ENCODE measurements at regions not wholly inside any gene's neighbourhood (a gene's known extent, or its start where the extent isn't known, plus 50 kb on each side); places are given as distances from the start of the nearest gene placed in this dataset.

- DNase-seq (ENCODE audit: low read depth) = no peak
- no peak for TF ChIP-seq CTCF (conservative IDR thresholded peaks at IDR 0.05; ENCODE audit: low read length)
- H3K4me3 ChIP-seq (ENCODE audit: low read length) = no peak overlapping the region
Measured at GRCh38 chr3:194840661-194841514, 155.2 kb downstream of the FAM43A start.

- no peak for TF ChIP-seq CTCF (conservative IDR thresholded peaks at IDR 0.05; ENCODE audit: low read length)
- no peak for DNase-seq (ENCODE audit: low read depth)
- no peak overlapping the region for H3K4me3 ChIP-seq (ENCODE audit: low read length)
Measured at GRCh38 chr3:194841515-194841841, 155.8 kb downstream of the FAM43A start.

GRCh38 chr3:194843556-194843955, 157.9 kb downstream of the FAM43A start:
- no peak for TF ChIP-seq CTCF (conservative IDR thresholded peaks at IDR 0.05; ENCODE audit: low read length)
- H3K4me3 ChIP-seq (ENCODE audit: low read length) = no peak overlapping the region
- DNase-seq (ENCODE audit: low read depth) = no peak

GRCh38 chr3:194844046-194844445, 158.4 kb downstream of the FAM43A start:
- H3K4me3 ChIP-seq (ENCODE audit: low read length) = no peak overlapping the region
- TF ChIP-seq CTCF (conservative IDR thresholded peaks at IDR 0.05; ENCODE audit: low read length) = no peak
- DNase-seq (ENCODE audit: low read depth) = no peak

- DNase-seq (ENCODE audit: low read depth) = no peak
- H3K4me3 ChIP-seq (ENCODE audit: low read length) = no peak overlapping the region
- TF ChIP-seq CTCF (conservative IDR thresholded peaks at IDR 0.05; ENCODE audit: low read length) = no peak
Measured at GRCh38 chr3:194849166-194849875, 163.6 kb downstream of the FAM43A start.

GRCh38 chr3:194851254-194851653, 165.6 kb downstream of the FAM43A start:
- no peak overlapping the region for H3K4me3 ChIP-seq (ENCODE audit: low read length)
- no peak for TF ChIP-seq CTCF (conservative IDR thresholded peaks at IDR 0.05; ENCODE audit: low read length)
- DNase-seq (ENCODE audit: low read depth) = no peak

- no peak overlapping the region for H3K4me3 ChIP-seq (ENCODE audit: low read length)
- DNase-seq (ENCODE audit: low read depth) = no peak
- no peak for TF ChIP-seq CTCF (conservative IDR thresholded peaks at IDR 0.05; ENCODE audit: low read length)
Measured at GRCh38 chr3:194851941-194852340, 166.3 kb downstream of the FAM43A start.
